ENCODE measurements at regions not wholly inside any gene's neighbourhood (a gene's known extent, or its start where the extent isn't known, plus 50 kb on each side); places are given as distances from the start of the nearest gene placed in this dataset.

DNA sequence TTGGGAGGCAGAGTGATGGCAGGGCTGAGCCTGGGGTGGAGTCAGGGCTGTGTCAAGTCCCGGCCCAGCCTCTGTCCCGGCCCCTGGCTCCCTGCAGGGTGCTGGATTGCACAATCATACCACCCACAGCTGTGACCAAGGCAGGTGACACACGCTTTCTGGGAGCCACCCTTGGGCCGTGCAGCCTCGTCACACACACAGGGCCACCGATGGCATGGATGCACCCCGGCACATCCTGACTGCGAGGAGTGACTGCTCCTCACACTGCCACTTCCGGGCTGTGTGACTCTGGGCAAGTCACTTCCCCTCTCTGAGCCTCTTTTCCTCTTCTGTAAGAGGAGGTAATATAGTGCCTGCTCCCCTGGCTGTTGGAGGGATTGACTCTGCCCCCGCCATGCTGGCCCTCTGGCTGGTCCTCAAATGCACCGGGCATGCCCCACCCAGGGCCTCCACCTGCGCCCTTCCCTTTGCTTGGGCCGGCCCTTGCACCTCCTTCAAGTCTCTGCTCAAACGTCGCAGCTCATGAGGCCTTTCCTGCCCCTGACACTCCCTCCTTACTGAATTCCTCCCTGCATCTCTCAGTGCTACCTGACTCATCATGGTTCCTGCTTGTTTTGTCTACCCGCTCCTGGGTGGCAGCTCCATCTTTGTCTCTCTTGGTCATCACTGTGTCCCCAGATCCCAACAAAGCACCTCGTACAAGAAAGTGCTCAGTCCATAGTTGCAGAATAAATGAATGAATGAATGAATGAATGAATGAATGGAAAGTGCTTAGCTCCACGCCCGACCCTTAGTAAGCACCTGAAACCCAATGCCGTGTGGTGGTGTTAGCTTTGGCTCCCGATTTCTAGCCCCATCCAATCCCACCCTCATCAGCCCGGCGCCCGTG lies 93.5 kb downstream of the CEBPB start (continued):
- TF ChIP-seq, protein P1, sequence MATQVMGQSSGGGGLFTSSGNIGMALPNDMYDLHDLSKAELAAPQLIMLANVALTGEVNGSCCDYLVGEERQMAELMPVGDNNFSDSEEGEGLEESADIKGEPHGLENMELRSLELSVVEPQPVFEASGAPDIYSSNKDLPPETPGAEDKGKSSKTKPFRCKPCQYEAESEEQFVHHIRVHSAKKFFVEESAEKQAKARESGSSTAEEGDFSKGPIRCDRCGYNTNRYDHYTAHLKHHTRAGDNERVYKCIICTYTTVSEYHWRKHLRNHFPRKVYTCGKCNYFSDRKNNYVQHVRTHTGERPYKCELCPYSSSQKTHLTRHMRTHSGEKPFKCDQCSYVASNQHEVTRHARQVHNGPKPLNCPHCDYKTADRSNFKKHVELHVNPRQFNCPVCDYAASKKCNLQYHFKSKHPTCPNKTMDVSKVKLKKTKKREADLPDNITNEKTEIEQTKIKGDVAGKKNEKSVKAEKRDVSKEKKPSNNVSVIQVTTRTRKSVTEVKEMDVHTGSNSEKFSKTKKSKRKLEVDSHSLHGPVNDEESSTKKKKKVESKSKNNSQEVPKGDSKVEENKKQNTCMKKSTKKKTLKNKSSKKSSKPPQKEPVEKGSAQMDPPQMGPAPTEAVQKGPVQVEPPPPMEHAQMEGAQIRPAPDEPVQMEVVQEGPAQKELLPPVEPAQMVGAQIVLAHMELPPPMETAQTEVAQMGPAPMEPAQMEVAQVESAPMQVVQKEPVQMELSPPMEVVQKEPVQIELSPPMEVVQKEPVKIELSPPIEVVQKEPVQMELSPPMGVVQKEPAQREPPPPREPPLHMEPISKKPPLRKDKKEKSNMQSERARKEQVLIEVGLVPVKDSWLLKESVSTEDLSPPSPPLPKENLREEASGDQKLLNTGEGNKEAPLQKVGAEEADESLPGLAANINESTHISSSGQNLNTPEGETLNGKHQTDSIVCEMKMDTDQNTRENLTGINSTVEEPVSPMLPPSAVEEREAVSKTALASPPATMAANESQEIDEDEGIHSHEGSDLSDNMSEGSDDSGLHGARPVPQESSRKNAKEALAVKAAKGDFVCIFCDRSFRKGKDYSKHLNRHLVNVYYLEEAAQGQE (IDR thresholded peaks at IDR 0.05; ENCODE audit: borderline replicate concordance) = no peak
- TF ChIP-seq, protein P1 (CRISPR knock-in tag; IDR thresholded peaks at IDR 0.05; ENCODE audit: low read depth) = no peak
- TF ChIP-seq, protein P2, sequence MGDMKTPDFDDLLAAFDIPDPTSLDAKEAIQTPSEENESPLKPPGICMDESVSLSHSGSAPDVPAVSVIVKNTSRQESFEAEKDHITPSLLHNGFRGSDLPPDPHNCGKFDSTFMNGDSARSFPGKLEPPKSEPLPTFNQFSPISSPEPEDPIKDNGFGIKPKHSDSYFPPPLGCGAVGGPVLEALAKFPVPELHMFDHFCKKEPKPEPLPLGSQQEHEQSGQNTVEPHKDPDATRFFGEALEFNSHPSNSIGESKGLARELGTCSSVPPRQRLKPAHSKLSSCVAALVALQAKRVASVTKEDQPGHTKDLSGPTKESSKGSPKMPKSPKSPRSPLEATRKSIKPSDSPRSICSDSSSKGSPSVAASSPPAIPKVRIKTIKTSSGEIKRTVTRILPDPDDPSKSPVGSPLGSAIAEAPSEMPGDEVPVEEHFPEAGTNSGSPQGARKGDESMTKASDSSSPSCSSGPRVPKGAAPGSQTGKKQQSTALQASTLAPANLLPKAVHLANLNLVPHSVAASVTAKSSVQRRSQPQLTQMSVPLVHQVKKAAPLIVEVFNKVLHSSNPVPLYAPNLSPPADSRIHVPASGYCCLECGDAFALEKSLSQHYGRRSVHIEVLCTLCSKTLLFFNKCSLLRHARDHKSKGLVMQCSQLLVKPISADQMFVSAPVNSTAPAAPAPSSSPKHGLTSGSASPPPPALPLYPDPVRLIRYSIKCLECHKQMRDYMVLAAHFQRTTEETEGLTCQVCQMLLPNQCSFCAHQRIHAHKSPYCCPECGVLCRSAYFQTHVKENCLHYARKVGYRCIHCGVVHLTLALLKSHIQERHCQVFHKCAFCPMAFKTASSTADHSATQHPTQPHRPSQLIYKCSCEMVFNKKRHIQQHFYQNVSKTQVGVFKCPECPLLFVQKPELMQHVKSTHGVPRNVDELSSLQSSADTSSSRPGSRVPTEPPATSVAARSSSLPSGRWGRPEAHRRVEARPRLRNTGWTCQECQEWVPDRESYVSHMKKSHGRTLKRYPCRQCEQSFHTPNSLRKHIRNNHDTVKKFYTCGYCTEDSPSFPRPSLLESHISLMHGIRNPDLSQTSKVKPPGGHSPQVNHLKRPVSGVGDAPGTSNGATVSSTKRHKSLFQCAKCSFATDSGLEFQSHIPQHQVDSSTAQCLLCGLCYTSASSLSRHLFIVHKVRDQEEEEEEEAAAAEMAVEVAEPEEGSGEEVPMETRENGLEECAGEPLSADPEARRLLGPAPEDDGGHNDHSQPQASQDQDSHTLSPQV (IDR thresholded peaks at IDR 0.05) = 0 out of 2 replicates have a peak, but pooled peaks have one; percentile 9
- TF ChIP-seq FOSL1 (tag; conservative IDR thresholded peaks at IDR 0.05) = no peak

Measured in K562 (cell line).